K562 (cell line): ENCODE measurements at regions not wholly inside any gene's neighbourhood (a gene's known extent, or its start where the extent isn't known, plus 50 kb on each side); places are given as distances from the start of the nearest gene placed in this dataset.

Source experiments
- ATAC-seq: fragments of 200-7000 bp; cut with Tn5 transposase; 3 replicates; pipeline ENCODE4 v1.9.1; 2020; ENCODE audit warnings: moderate library complexity
- BruUV-seq: library from RNA; stranded (reverse); fragments of 400-500 nt; replicated peaks from 2 replicates; lab custom pipeline; 2021; lab: Mats Ljungman, UMichigan
- CTCF ChIA-PET: fragments of 300-600 bp; formaldehyde crosslinking; extraction: SDS; loops from one replicate; lab custom pipeline; 2021; ENCODE audit warnings: low intra/inter-chr PET ratio; lab: Yijun Ruan, JAX
- POLR2A ChIA-PET: fragments of 300-600, 350-650 bp; sonication (Branson Sonifier 250); formaldehyde crosslinking; extraction: SDS; loops from one replicate; lab custom pipeline; 2021; ENCODE audit warnings: antibody characterized with exemption, inconsistent platforms; lab: Yijun Ruan, JAX
- DNase-seq, 4 experiments: peaks; one replicate each; pipeline versions ENCODE4 v3.0.0 to v3.0.0-alpha.2; 2011 to 2018; ENCODE audit warnings: low spot score in 3 of 4, mixed read lengths in 3 of 4; ENCODE audit errors: extremely low read depth in 1 of 4
- FAIRE-seq: peaks from 2 replicates; lab custom pipeline; 2011; peaks lifted over from hg19 to GRCh38; lab: Jason Lieb, UNC
- H2AFZ ChIP-seq: 2 replicates; pipeline ENCODE4 v1.6.0; 2011; ENCODE audit warnings: low read depth, low read length, control low read depth, inconsistent platforms
- H3K27ac ChIP-seq: fragments of 200-600 bp; 3 replicates; pipeline ENCODE4 v1.8.0; 2011; ENCODE audit warnings: low read depth, mild to moderate bottlenecking, control low read depth, inconsistent platforms, low read length, moderate library complexity, mixed read lengths; ENCODE audit errors: extremely low read depth
- H3K27me3 ChIP-seq, 2 experiments: fragments of 300-600 bp in 1 of 2; 2 replicates in 1 of 2; 3 replicates in 1 of 2; pipeline versions ENCODE4 v1.6.0 to v1.8.0; 2011; ENCODE audit warnings: inconsistent platforms in 2 of 2, low read length in 2 of 2, mild to moderate bottlenecking in 1 of 2, mixed read lengths in 1 of 2, moderate library complexity in 1 of 2; ENCODE audit not compliant: control insufficient read depth in 2 of 2, insufficient read depth in 2 of 2
- H3K36me3 ChIP-seq: fragments of 300-600 bp; 3 replicates; pipeline ENCODE4 v1.8.0; 2011; ENCODE audit warnings: mild to moderate bottlenecking, low read length, inconsistent platforms; ENCODE audit not compliant: control insufficient read depth, insufficient read depth
- H3K4me1 ChIP-seq, 2 experiments: fragments of 200-600 bp in 1 of 2; replicated peaks in 1 of 2; 2 replicates in 1 of 2; 3 replicates in 1 of 2; pipeline versions ENCODE4 v1.5.1 to v1.8.0; 2011; ENCODE audit warnings: inconsistent platforms in 2 of 2, low read length in 2 of 2, mild to moderate bottlenecking in 1 of 2, mixed read lengths in 1 of 2, moderate library complexity in 1 of 2; ENCODE audit not compliant: control insufficient read depth in 2 of 2, insufficient read depth in 2 of 2
- H3K4me2 ChIP-seq: 2 replicates; pipeline ENCODE4 v1.6.1; 2011; ENCODE audit warnings: low read length, control low read depth, inconsistent platforms, mixed read lengths; ENCODE audit not compliant: insufficient read depth
- H3K4me3 ChIP-seq: fragments of 200-600 bp; sonication (generic), shearing (Covaris generic); 2 replicates; pipeline ENCODE4 v1.5.1; 2016; ENCODE audit warnings: control low read depth, inconsistent platforms
- H3K79me2 ChIP-seq: fragments of 200-600 bp; 3 replicates; pipeline ENCODE4 v1.8.0; 2011; ENCODE audit warnings: low read length, inconsistent platforms; ENCODE audit not compliant: control insufficient read depth, insufficient read depth
- H3K9ac ChIP-seq, 2 experiments: 2 replicates each; pipeline versions ENCODE4 v1.6.0 to v1.6.1; 2011; ENCODE audit warnings: low read depth in 2 of 2, low read length in 2 of 2, control low read depth in 1 of 2, inconsistent platforms in 1 of 2, mild to moderate bottlenecking in 1 of 2, mixed read lengths in 1 of 2; ENCODE audit not compliant: insufficient read depth in 1 of 2
- H3K9me1 ChIP-seq: one replicate; pipeline ENCODE4 v1.6.0; 2011; ENCODE audit warnings: inconsistent platforms, mild to moderate bottlenecking, low read length, moderate library complexity; ENCODE audit not compliant: control insufficient read depth, insufficient read depth
- H3K9me3 ChIP-seq: replicated peaks from 2 replicates; pipeline ENCODE4 v1.5.1; 2011; ENCODE audit warnings: low read depth, low read length, inconsistent platforms; ENCODE audit not compliant: control insufficient read depth, insufficient read depth
- H4K20me1 ChIP-seq: replicated peaks from 2 replicates; pipeline ENCODE4 v1.6.1; 2011; ENCODE audit warnings: low read length, inconsistent platforms, mixed read lengths; ENCODE audit not compliant: control insufficient read depth, insufficient read depth
- E2F4 ChIP-seq: sonication (generic); formaldehyde crosslinking; IDR thresholded peaks from 2 replicates; pipeline ENCODE4 v1.8.0; 2022; ENCODE audit warnings: mild to moderate bottlenecking, low read depth, missing genetic modification reagents
- MBD2 ChIP-seq: sonication (generic); IDR thresholded peaks from 2 replicates; pipeline ENCODE4 v1.6.1; 2016; ENCODE audit warnings: low read depth, borderline replicate concordance
- PHF21A ChIP-seq: fragments of 450-650 bp; IDR thresholded peaks from 2 replicates; pipeline ENCODE4 v1.6.1; 2017; ENCODE audit warnings: low read depth, borderline replicate concordance
- POLR2G ChIP-seq: fragments of 200-400 bp; formaldehyde crosslinking; IDR thresholded peaks from 2 replicates; pipeline ENCODE4 v1.6.1; 2017; ENCODE audit warnings: low read depth, mild to moderate bottlenecking, antibody characterized with exemption, low read length, moderate library complexity
- RBM14 ChIP-seq: fragments of 200-400 bp; formaldehyde crosslinking; IDR thresholded peaks from 2 replicates; pipeline ENCODE4 v1.6.1; 2018; ENCODE audit warnings: low read depth, mild to moderate bottlenecking, low read length, moderate library complexity, borderline replicate concordance; ENCODE audit not compliant: insufficient read depth
- WGBS: fragments of 100-300 bp; shearing (Covaris generic); methylation state at CpG from one replicate; pipeline ENCODE4 v1.1.6; 2016; ENCODE audit warnings: low coverage, mixed read lengths; ENCODE audit not compliant: insufficient coverage; ENCODE audit errors: missing lambda C conversion rate; 5-methylcytosine and 5-hydroxymethylcytosine counted together
- in situ Hi-C: fragments of 300-500 bp; cut with MboI; formaldehyde crosslinking; loops from 4 replicates; pipeline ENCODE4 v1.15.0; 2018; ENCODE audit warnings: inconsistent platforms, mixed read lengths
- intact Hi-C: fragments of 100-400 bp; cut with micrococcal nuclease; formaldehyde crosslinking; loops from 2 replicates; pipeline ENCODE4 v1.14.2; 2022
- TF ChIP-seq, protein P1 (sequence below), 2 experiments: fragments of 450-650 bp; IDR thresholded peaks; 2 replicates each; pipeline ENCODE4 v1.6.1; 2018; ENCODE audit warnings: mild to moderate bottlenecking in 2 of 2, low read depth in 1 of 2; ENCODE audit not compliant: partially characterized antibody in 2 of 2

- no peak for ATAC-seq
- no peak overlapping the region for H3K27ac ChIP-seq
- WGBS = under 1% methylated on average over 11 of the region's 11 CpGs
- ChIA-PET CTCF (no interaction called here), POLR2A (no interaction called here)
- DNase-seq = no peak
- H3K4me2 ChIP-seq = no peak overlapping the region
- peaks cover 2% of the 10 kb centered on the region for H3K9me3 ChIP-seq
- no peak overlapping the region for H2AFZ ChIP-seq
- no peak overlapping the region for H3K9ac ChIP-seq
- FAIRE-seq = no peak
- TF ChIP-seq MBD2 (no peak), POLR2G (no peak), RBM14 (no peak)
- intact Hi-C loops = no loop called here
- no peaks in the 10 kb centered on the region for H3K9me1 ChIP-seq
- H4K20me1 ChIP-seq = no peaks in the 10 kb centered on the region
- no peaks in the 10 kb centered on the region for H3K36me3 ChIP-seq
- H3K79me2 ChIP-seq = no peaks in the 10 kb centered on the region
- BruUV-seq = no TSS peak
- H3K4me3 ChIP-seq = no peak overlapping the region
- in situ Hi-C loops = no loop called here
- H3K4me1 ChIP-seq = no peaks in the 10 kb centered on the region
- no peaks in the 10 kb centered on the region for H3K27me3 ChIP-seq
Measured at GRCh38 chr6:91715171-91715805, 1128.4 kb upstream of the MAP3K7 start.

- POLR2A ChIA-PET = no interaction called here
- ATAC-seq = no peak
- TF ChIP-seq, protein P1, sequence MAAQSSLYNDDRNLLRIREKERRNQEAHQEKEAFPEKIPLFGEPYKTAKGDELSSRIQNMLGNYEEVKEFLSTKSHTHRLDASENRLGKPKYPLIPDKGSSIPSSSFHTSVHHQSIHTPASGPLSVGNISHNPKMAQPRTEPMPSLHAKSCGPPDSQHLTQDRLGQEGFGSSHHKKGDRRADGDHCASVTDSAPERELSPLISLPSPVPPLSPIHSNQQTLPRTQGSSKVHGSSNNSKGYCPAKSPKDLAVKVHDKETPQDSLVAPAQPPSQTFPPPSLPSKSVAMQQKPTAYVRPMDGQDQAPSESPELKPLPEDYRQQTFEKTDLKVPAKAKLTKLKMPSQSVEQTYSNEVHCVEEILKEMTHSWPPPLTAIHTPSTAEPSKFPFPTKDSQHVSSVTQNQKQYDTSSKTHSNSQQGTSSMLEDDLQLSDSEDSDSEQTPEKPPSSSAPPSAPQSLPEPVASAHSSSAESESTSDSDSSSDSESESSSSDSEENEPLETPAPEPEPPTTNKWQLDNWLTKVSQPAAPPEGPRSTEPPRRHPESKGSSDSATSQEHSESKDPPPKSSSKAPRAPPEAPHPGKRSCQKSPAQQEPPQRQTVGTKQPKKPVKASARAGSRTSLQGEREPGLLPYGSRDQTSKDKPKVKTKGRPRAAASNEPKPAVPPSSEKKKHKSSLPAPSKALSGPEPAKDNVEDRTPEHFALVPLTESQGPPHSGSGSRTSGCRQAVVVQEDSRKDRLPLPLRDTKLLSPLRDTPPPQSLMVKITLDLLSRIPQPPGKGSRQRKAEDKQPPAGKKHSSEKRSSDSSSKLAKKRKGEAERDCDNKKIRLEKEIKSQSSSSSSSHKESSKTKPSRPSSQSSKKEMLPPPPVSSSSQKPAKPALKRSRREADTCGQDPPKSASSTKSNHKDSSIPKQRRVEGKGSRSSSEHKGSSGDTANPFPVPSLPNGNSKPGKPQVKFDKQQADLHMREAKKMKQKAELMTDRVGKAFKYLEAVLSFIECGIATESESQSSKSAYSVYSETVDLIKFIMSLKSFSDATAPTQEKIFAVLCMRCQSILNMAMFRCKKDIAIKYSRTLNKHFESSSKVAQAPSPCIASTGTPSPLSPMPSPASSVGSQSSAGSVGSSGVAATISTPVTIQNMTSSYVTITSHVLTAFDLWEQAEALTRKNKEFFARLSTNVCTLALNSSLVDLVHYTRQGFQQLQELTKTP (IDR thresholded peaks at IDR 0.05; ENCODE audit: low read depth in 1 of 2, partially characterized antibody in 2 of 2) = no peak
- no peak for TF ChIP-seq PHF21A
- TF ChIP-seq E2F4 (CRISPR knock-in tag) = no peak
Measured at GRCh38 chr6:91713911-91714310, 1127.0 kb upstream of the MAP3K7 start.

More at GRCh38 chr6:91713911-91714310, 1127.0 kb upstream of the MAP3K7 start:
- H3K9ac ChIP-seq = no peak overlapping the region
- DNase-seq (no peak), FAIRE-seq (no peak)
- H3K9me3 ChIP-seq = peaks cover 2% of the 10 kb centered on the region
- H4K20me1 ChIP-seq = no peaks in the 10 kb centered on the region
- H3K36me3 ChIP-seq = no peaks in the 10 kb centered on the region
- no peaks in the 10 kb centered on the region for H3K4me1 ChIP-seq
- H3K79me2 ChIP-seq = no peaks in the 10 kb centered on the region
- H3K27ac ChIP-seq = no peak overlapping the region
- in situ Hi-C loops = no loop called here
- intact Hi-C loops = no loop called here
- H3K4me3 ChIP-seq = no peak overlapping the region
- no peak overlapping the region for H3K4me2 ChIP-seq
- H3K9me1 ChIP-seq = no peaks in the 10 kb centered on the region
- no peaks in the 10 kb centered on the region for H3K27me3 ChIP-seq
- CTCF ChIA-PET = no interaction called here
- no peak overlapping the region for H2AFZ ChIP-seq
- no TSS peak for BruUV-seq
